ENCODE measurements at regions not wholly inside any gene's neighbourhood (a gene's known extent, or its start where the extent isn't known, plus 50 kb on each side); places are given as distances from the start of the nearest gene placed in this dataset.

GRCh38 chr6:6886171-6886885 lies 221.4 kb upstream of the RREB1 start (continued):
- peak; percentile 72; the same call in 1 of the 2 replicates for TF ChIP-seq CREB3L1 (IDR thresholded peaks at IDR 0.05; ENCODE audit: borderline replicate concordance, low read depth)
- TF ChIP-seq NR0B1 (IDR thresholded peaks at IDR 0.05; ENCODE audit: partially characterized antibody): no peak
- no peak for TF ChIP-seq ARHGAP35 (IDR thresholded peaks at IDR 0.05; ENCODE audit: partially characterized antibody)
- peak; percentile 70 for TF ChIP-seq RBBP5 (IDR thresholded peaks at IDR 0.05; ENCODE audit: borderline replicate concordance, insufficient read depth, low read length, poor library complexity, severe bottlenecking)
- peak; percentile 42 for TF ChIP-seq ZBTB12 (CRISPR knock-in tag; IDR thresholded peaks at IDR 0.05)
- peak; percentile 84; the same call in 1 of the 2 replicates for TF ChIP-seq RNF2 (IDR thresholded peaks at IDR 0.05)
- TF ChIP-seq ZNF140 (CRISPR knock-in tag; IDR thresholded peaks at IDR 0.05): no peak
- no peak for TF ChIP-seq MCM5 (IDR thresholded peaks at IDR 0.05; ENCODE audit: low read depth)
- TF ChIP-seq HMGXB4 (CRISPR knock-in tag; IDR thresholded peaks at IDR 0.05): peak; percentile 58; the same call in 1 of the 2 replicates
- TF ChIP-seq E2F4 (CRISPR knock-in tag; IDR thresholded peaks at IDR 0.05; ENCODE audit: low read depth): 0 out of 2 replicates have a peak, but pooled peaks have one; percentile 53
- TF ChIP-seq CHAMP1 (IDR thresholded peaks at IDR 0.05): peak; percentile 29; the same call in 1 of the 2 replicates
- TF ChIP-seq JUN (IDR thresholded peaks at IDR 0.05; ENCODE audit: borderline replicate concordance, low read depth, low read length): no peak
- peak; percentile 68; the same call in 1 of the 2 replicates for TF ChIP-seq JUN (CRISPR knock-in tag; IDR thresholded peaks at IDR 0.05; ENCODE audit: borderline replicate concordance)
- peak; percentile 62; the same call in 1 of the 2 replicates for TF ChIP-seq MTA3 (IDR thresholded peaks at IDR 0.05; ENCODE audit: borderline replicate concordance)
- TF ChIP-seq BHLHE40 (IDR thresholded peaks at IDR 0.05; ENCODE audit: low read length): peak; percentile 98
- TF ChIP-seq SREBF1 (IDR thresholded peaks at IDR 0.05; ENCODE audit: borderline replicate concordance, low read depth, low read length): no peak
- TF ChIP-seq MECOM (CRISPR knock-in tag; IDR thresholded peaks at IDR 0.05): 0 out of 2 replicates have a peak, but pooled peaks have one; percentile 39
- peak; percentile 75 for TF ChIP-seq SMARCA4 (IDR thresholded peaks at IDR 0.05)

All from K562 (cell line).